Neural progenitor cell (in vitro differentiated cells): ENCODE measurements at regions not wholly inside any gene's neighbourhood (a gene's known extent, or its start where the extent isn't known, plus 50 kb on each side); places are given as distances from the start of the nearest gene placed in this dataset.

Experiments used
- DNase-seq: peaks from one replicate; pipeline ENCODE4 v3.0.0-alpha.2; 2016; ENCODE audit warnings: low spot score
- H2AFZ ChIP-seq: fragments of 200-600 bp; sonication (generic); replicated peaks from 2 replicates; pipeline ENCODE4 v1.6.1; 2016; ENCODE audit warnings: antibody characterized with exemption
- H3F3A ChIP-seq: fragments of 200-600 bp; sonication (generic); 2 replicates; pipeline ENCODE4 v1.6.1; 2016; ENCODE audit warnings: antibody characterized with exemption, low read depth
- H3K27ac ChIP-seq: fragments of 200-600 bp; sonication (generic); 2 replicates; pipeline ENCODE4 v1.5.1; 2016; ENCODE audit warnings: mild to moderate bottlenecking
- H3K27me3 ChIP-seq: fragments of 200-600 bp; sonication (generic); 2 replicates; pipeline ENCODE4 v1.6.1; 2016; ENCODE audit warnings: mild to moderate bottlenecking, moderate library complexity
- H3K36me3 ChIP-seq: fragments of 200-600 bp; sonication (generic); 2 replicates; pipeline ENCODE4 v1.5.1; 2016
- H3K4me1 ChIP-seq: fragments of 200-600 bp; sonication (generic); 2 replicates; pipeline ENCODE4 v1.6.1; 2016; ENCODE audit warnings: mixed run types
- H3K4me2 ChIP-seq: fragments of 200-600 bp; sonication (generic); 2 replicates; pipeline ENCODE4 v1.6.1; 2016
- H3K4me3 ChIP-seq: fragments of 200-600 bp; sonication (generic); 2 replicates; pipeline ENCODE4 v1.5.1; 2016
- H3K79me2 ChIP-seq: fragments of 200-600 bp; sonication (generic); 2 replicates; pipeline ENCODE4 v1.6.1; 2016; ENCODE audit warnings: low read depth
- H3K9ac ChIP-seq: fragments of 200-600 bp; sonication (generic); 2 replicates; pipeline ENCODE4 v1.6.1; 2016
- H3K9me3 ChIP-seq: fragments of 200-600 bp; sonication (generic); 2 replicates; pipeline ENCODE4 v1.5.1; 2016; ENCODE audit warnings: low read depth
- H4K20me1 ChIP-seq: fragments of 200-600 bp; sonication (generic); 2 replicates; pipeline ENCODE4 v1.6.1; 2016; ENCODE audit warnings: low read depth
- H3K27ac Mint-ChIP-seq: 3 replicates; pipeline ENCODE4 v1.8.0; 2021; ENCODE audit warnings: mixed read lengths
- H3K27me3 Mint-ChIP-seq: 2 replicates; pipeline ENCODE4 v1.8.0; 2022; ENCODE audit warnings: low read depth, mild to moderate bottlenecking, inconsistent platforms, moderate library complexity, mixed read lengths; ENCODE audit not compliant: insufficient read depth
- H3K36me3 Mint-ChIP-seq: 3 replicates; pipeline ENCODE4 v1.8.0; 2021; ENCODE audit warnings: mixed read lengths
- H3K4me1 Mint-ChIP-seq: 3 replicates; pipeline ENCODE4 v1.8.0; 2021; ENCODE audit warnings: mixed read lengths
- H3K4me3 Mint-ChIP-seq: 3 replicates; pipeline ENCODE4 v1.8.0; 2021; ENCODE audit warnings: mild to moderate bottlenecking, moderate library complexity, mixed read lengths
- H3K9me3 Mint-ChIP-seq: 3 replicates; pipeline ENCODE4 v1.8.0; 2020; ENCODE audit warnings: mixed read lengths
- EZH2 ChIP-seq: fragments of 200-600 bp; sonication (generic); IDR thresholded peaks from 2 replicates; pipeline ENCODE4 v1.6.1; 2017; ENCODE audit warnings: antibody characterized with exemption, mild to moderate bottlenecking, moderate library complexity
- EZH2phosphoT487 ChIP-seq: fragments of 200-600 bp; sonication (generic); IDR thresholded peaks from 2 replicates; pipeline ENCODE4 v1.6.1; 2017; ENCODE audit warnings: antibody characterized with exemption
- TF ChIP-seq, protein P1 (sequence below): fragments of 200-600 bp; sonication (generic); IDR thresholded peaks from 2 replicates; pipeline ENCODE4 v1.5.1; 2017; ENCODE audit warnings: antibody characterized with exemption, mild to moderate bottlenecking

DNA sequence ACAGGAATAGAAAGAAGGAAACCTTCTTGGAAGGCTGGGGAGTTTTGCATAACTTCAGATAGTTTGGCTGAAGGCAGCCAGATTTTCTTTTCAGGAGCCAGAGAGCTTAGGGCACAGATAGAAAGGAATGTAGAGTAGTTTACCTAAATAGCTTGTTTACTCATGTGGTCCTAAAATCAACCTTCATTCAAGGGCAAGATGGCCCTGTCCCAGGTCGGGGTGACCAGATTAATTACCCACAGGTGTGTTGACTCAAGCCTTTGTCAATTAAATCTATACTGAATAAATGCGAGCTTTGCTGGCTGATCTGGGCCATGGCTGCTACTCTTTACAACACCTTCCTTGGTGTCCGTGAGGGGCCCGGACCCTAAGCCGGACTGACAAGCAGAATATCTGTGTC, 792.0 kb upstream of the MAN1A1 start:
- DNase-seq = no peak
- Mint-ChIP-seq H3K36me3 (no peaks in the 10 kb centered on the region), H3K9me3 (no peaks in the 10 kb centered on the region), H3K27me3 (no peaks in the 10 kb centered on the region), H3K4me1 (no peaks in the 10 kb centered on the region), H3K4me3 (no peak overlapping the region), H3K27ac (no peak overlapping the region)
- Histone ChIP-seq H3K4me2 (no peak overlapping the region), H3K27me3 (no peaks in the 10 kb centered on the region), H4K20me1 (no peaks in the 10 kb centered on the region), H3F3A (no peaks in the 10 kb centered on the region), H3K4me3 (no peak overlapping the region), H3K36me3 (no peaks in the 10 kb centered on the region), H3K4me1 (no peaks in the 10 kb centered on the region), H3K9ac (no peak overlapping the region), H3K9me3 (no peaks in the 10 kb centered on the region), H3K79me2 (no peaks in the 10 kb centered on the region), H3K27ac (no peak overlapping the region), H2AFZ (no peak overlapping the region)
- TF ChIP-seq, protein P1, sequence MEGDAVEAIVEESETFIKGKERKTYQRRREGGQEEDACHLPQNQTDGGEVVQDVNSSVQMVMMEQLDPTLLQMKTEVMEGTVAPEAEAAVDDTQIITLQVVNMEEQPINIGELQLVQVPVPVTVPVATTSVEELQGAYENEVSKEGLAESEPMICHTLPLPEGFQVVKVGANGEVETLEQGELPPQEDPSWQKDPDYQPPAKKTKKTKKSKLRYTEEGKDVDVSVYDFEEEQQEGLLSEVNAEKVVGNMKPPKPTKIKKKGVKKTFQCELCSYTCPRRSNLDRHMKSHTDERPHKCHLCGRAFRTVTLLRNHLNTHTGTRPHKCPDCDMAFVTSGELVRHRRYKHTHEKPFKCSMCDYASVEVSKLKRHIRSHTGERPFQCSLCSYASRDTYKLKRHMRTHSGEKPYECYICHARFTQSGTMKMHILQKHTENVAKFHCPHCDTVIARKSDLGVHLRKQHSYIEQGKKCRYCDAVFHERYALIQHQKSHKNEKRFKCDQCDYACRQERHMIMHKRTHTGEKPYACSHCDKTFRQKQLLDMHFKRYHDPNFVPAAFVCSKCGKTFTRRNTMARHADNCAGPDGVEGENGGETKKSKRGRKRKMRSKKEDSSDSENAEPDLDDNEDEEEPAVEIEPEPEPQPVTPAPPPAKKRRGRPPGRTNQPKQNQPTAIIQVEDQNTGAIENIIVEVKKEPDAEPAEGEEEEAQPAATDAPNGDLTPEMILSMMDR = no peak
- TF ChIP-seq EZH2 (no peak), EZH2phosphoT487 (no peak)

DNA sequence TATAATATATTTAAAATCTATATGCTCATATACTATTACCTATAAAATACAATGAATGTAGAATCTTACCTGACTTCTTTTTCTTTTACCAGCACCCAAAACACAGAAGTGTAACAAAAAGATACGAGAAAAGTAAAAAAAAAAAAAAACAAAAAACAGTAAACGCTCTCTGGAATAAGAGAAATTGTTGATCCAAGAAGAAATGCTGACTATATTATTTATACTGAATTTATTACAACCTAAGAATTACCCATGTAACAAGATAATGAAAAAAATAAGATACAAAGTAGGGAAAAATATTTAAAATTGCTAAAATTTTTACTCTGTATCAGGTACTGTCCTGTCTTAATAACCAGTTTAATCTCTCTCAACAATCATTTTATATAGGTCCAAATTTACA, 787.9 kb upstream of the MAN1A1 start:
- no peaks in the 10 kb centered on the region for H3K9me3 Mint-ChIP-seq
- Histone ChIP-seq H3K36me3 (no peaks in the 10 kb centered on the region), H3K9ac (no peak overlapping the region), H3K27me3 (no peaks in the 10 kb centered on the region), H3K4me3 (no peak overlapping the region), H2AFZ (no peak overlapping the region), H3K4me1 (no peaks in the 10 kb centered on the region), H4K20me1 (no peaks in the 10 kb centered on the region), H3F3A (no peaks in the 10 kb centered on the region), H3K27ac (no peak overlapping the region), H3K79me2 (no peaks in the 10 kb centered on the region), H3K9me3 (no peaks in the 10 kb centered on the region), H3K4me2 (no peak overlapping the region)
- no peak for DNase-seq
- TF ChIP-seq EZH2 (no peak), EZH2phosphoT487 (no peak)
- TF ChIP-seq, protein P1 = no peak
- no peak overlapping the region for H3K4me3 Mint-ChIP-seq
- no peaks in the 10 kb centered on the region for H3K4me1 Mint-ChIP-seq
- H3K27me3 Mint-ChIP-seq = no peaks in the 10 kb centered on the region
- H3K36me3 Mint-ChIP-seq = no peaks in the 10 kb centered on the region
- H3K27ac Mint-ChIP-seq = no peak overlapping the region

- no peaks in the 10 kb centered on the region for H3K4me1 ChIP-seq
- TF ChIP-seq EZH2 = no peak
- H4K20me1 ChIP-seq = no peaks in the 10 kb centered on the region
- no peak overlapping the region for H3K4me3 Mint-ChIP-seq
- no peak overlapping the region for H3K4me2 ChIP-seq
- DNase-seq = no peak
- no peaks in the 10 kb centered on the region for H3K4me1 Mint-ChIP-seq
- H3K9me3 Mint-ChIP-seq = no peaks in the 10 kb centered on the region
- H3K36me3 ChIP-seq = no peaks in the 10 kb centered on the region
- H3K27ac Mint-ChIP-seq = no peak overlapping the region
- H3F3A ChIP-seq = no peaks in the 10 kb centered on the region
- H3K9ac ChIP-seq = no peak overlapping the region
- H3K27ac ChIP-seq = no peak overlapping the region
- no peaks in the 10 kb centered on the region for H3K27me3 ChIP-seq
- H3K27me3 Mint-ChIP-seq = no peaks in the 10 kb centered on the region
- H3K9me3 ChIP-seq = no peaks in the 10 kb centered on the region
- H3K36me3 Mint-ChIP-seq = no peaks in the 10 kb centered on the region
- H3K4me3 ChIP-seq = no peak overlapping the region
- H3K79me2 ChIP-seq = no peaks in the 10 kb centered on the region
- H2AFZ ChIP-seq = no peak overlapping the region
Observed at GRCh38 chr6:120129228-120129627, 779.7 kb upstream of the MAN1A1 start.

- peaks cover 6% of the 10 kb centered on the region for H3K4me1 Mint-ChIP-seq
- Histone ChIP-seq H3K79me2 (no peaks in the 10 kb centered on the region), H3K9me3 (no peaks in the 10 kb centered on the region), H2AFZ (no peak overlapping the region), H3F3A (no peaks in the 10 kb centered on the region), H3K27ac (no peak overlapping the region), H3K4me1 (peaks cover 9% of the 10 kb centered on the region), H4K20me1 (no peaks in the 10 kb centered on the region), H3K4me2 (no peak overlapping the region), H3K27me3 (no peaks in the 10 kb centered on the region), H3K36me3 (no peaks in the 10 kb centered on the region), H3K9ac (no peak overlapping the region), H3K4me3 (no peak overlapping the region)
- H3K36me3 Mint-ChIP-seq = no peaks in the 10 kb centered on the region
- DNase-seq = peak; percentile 49
- TF ChIP-seq EZH2 (no peak), EZH2phosphoT487 (no peak)
- TF ChIP-seq, protein P1 = no peak
- H3K27ac Mint-ChIP-seq = no peak overlapping the region
- no peak overlapping the region for H3K4me3 Mint-ChIP-seq
- H3K27me3 Mint-ChIP-seq = no peaks in the 10 kb centered on the region
- no peaks in the 10 kb centered on the region for H3K9me3 Mint-ChIP-seq
Observed at GRCh38 chr6:120122401-120122800, 772.8 kb upstream of the MAN1A1 start.
